ENCODE measurements at regions not wholly inside any gene's neighbourhood (a gene's known extent, or its start where the extent isn't known, plus 50 kb on each side); places are given as distances from the start of the nearest gene placed in this dataset.
"Not testable (repeated sequence)": the region's sequence is repeated elsewhere in the genome, so short reads cannot be mapped to it uniquely, and the experiment has no call there.

DNA sequence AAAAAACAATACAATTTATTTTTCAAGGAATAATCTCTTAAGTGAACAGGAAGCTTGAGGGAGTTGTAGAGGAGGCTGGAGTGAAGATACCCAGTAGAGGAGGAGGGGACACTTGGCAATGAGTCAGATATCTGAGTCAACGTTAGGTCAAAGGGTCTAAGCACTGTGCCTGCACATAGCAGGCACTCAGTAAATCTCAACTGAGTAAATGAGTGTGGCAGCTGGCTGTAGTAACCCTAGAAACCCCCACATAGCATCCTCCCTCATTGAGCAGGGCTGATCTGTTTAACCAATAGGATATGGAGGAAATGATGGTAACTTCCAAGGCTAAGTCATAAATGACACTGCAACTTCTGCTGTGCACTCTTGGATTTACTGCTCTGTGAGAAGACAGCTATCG is 186.0 kb upstream of the FAM241A start:
- no peak for DNase-seq (ENCODE audit: low read depth)

DNA sequence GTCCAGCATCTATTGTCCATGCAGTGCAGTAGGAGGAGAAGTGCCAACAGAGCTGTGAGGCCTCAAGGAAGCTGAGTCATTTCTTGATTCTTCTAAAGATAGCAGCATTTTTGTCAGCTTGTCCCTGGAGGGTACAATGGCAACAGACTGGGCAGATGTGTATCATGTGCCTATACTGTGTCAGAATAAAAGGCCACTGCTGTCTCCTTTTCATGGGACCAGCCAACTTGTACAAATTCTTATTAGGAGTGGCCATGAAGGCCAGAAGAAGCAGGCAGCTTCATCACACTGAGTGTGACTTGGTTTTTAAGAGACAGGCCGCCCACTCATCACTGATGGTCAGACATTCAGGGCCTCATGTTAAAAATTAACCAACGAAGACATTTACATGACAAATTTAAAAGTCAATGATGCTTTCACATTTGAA is 185.0 kb upstream of the FAM241A start:
- no peak for DNase-seq (ENCODE audit: low read depth)

DNA sequence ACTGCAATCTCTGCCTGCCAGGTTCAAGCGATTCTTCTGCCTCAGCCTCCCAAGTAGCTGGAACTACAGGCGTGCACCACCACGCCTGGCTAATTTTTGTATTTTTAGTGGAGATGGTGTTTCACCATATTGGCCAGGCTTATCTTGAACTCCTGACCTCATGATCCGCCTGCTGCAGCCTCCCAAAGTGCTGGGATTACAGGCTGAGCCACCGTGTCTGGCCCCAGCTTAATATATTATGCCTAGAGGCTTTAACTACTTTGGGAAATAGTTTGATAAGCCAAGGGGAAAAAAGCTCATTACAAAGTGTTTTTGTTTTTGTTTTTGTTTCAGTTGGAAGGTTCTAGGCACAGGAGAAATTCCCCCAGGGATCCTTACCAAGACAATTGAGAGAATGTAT is 184.2 kb upstream of the FAM241A start:
- DNase-seq (ENCODE audit: low read depth) = not testable (repeated sequence)

DNA sequence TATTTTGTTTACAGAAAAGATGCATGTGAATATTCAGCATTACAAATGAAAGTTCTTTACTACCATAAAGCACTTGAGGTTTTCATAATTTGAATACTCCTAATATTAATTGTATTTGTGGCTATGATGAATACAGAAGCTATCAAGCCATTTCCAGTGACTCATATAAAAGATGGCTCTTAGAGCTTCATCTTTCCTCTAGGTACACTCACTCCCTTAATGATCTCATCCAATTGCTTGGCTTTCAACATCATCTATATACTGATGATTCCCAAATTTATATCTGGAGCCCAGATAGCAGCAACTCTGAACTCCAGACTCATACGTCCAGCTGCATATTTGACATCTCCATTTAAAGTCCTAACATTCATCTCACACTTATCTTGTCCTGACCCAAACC is 183.4 kb upstream of the FAM241A start:
- DNase-seq (ENCODE audit: low read depth) = no peak

DNA sequence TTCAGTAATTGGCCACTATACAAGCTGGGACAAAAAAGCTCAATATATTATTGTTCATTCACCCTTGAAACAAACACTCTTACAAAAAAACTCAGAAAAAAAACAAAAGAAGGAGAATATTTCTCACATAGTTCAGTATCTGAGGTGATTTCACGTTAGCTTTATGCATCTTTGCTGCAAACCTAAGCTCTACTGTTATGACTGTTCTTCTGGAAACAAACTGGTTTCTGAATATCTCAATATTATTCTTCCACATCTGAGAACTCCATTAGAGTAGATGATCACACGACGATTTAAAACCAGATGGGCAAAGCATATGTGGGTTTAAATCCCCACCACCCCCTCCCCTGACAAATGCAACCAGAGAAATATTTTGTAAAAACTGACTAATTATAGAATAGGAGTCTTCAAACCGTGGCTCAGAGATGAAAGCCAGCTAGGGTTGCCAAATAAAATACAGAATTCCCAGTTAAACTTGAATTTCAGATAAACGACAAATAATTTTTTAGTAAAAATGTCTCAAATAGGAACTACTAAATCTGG is 182.0 kb upstream of the FAM241A start:
- DNase-seq (ENCODE audit: low read depth) = no peak

DNA sequence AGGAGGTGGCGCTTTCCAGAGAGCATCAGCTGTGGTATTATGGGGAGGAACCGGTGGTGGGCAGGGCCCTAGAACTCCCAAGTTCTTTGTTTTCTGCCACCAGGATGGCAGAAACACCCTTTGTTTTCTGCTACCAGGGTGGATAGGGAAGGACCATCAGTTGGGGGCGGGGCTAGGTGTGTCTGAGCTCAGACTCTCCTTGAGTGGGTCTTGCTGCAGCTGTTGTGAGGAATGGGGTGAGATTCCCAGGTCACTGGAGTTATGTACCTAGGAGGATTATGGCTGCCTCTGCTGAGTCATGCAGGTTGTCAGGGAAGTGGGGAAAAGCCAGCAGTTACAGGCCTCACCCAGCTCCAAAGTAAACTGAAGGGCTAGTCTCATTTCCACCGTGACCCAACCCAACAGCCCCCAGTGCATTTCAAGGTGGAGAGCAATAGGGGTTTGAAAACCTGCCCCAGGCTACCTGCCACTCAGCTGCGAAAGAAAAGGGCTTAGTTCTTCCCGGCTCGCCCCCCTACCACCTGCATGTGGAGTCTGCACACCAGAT is 167.8 kb upstream of the FAM241A start:
- no peak for DNase-seq (ENCODE audit: low read depth)

DNA sequence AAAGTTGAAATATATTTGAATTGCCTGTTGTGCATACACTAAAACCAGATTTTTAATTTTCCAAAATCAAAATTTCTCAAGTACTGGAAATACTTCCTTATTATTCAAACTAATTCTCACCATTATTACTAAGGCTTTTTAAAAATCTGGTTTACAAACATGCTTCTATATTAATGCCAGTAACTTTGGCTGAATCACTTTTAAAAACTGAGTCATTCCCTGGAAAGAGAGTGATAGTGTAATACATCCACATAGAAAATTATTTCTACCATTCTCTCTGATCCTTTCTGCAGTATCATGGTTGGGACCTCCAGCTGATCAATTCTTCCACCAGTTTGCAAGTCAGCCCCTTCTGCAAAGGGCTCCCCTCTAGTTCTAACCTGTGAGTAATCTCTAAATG is 165.3 kb upstream of the FAM241A start:
- no peak for DNase-seq (ENCODE audit: low read depth)

DNA sequence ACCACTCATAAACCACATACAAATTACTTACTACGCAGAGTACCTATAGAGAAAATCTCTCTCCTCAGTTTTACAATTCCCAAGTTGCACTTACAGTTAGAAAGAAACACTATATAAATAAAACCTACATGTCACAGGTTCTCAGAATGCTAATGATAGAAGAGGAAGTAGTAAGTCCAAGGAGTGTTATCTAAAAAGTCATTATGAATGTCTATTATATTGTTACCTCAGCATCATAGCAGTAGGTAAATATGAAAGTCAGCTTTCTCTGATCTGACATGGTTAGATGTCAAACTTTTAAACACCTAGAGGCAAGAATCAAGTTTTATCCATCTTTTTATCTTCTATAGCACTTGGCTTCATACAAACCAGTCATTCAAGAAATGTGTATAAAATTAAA is 163.2 kb upstream of the FAM241A start:
- DNase-seq (ENCODE audit: low read depth) = no peak

DNA sequence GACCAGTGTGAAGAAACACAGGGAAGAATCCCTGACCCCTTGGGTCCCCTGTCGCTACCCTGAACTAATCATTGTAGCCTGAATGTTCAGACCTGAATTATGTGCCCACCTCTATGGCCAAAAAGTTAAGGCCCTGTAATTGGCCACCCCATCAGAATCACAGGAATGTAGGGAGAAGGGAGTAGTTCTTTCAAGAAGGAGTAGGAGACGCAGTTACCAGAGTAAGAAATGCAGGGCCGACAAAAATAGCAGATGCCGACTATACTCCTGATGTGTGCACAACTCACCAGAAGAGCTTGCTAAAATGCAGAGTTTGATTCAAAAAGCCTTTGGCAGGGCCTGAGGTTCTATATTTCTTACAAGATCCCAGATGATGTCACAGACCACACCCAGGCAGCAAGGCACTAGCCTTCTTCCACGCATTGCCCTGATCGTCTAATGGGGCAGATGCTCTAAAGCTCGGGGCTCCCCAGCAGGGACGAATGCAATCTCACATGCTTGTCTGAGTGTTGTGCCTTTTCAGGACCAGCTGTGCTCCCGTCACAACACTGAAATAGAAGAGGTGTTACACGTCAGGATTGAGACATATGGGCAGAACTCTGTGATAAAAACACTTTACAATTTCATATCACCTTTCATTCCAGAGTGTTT is 161.0 kb upstream of the FAM241A start:
- no peak for DNase-seq (ENCODE audit: low read depth)

DNA sequence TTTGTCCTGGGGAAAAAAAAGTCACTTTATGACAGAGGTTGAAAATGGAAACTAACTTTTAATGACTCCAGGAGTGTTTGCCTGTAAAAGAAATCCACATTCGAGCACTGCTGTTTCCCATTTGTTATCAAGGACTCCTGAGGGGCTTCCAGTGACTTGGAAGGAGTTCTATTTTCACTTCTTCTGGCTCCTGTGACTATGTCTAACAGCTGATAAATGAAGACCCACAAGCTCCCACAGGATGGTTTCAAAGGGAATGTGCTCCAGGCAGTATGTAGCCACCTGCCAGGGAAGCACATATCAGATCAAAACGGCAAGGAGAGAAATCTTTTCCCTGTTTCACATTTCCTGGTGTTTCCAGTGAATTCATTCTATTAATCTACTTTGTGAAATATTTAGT is 159.8 kb upstream of the FAM241A start:
- DNase-seq (ENCODE audit: low read depth) = no peak

DNA sequence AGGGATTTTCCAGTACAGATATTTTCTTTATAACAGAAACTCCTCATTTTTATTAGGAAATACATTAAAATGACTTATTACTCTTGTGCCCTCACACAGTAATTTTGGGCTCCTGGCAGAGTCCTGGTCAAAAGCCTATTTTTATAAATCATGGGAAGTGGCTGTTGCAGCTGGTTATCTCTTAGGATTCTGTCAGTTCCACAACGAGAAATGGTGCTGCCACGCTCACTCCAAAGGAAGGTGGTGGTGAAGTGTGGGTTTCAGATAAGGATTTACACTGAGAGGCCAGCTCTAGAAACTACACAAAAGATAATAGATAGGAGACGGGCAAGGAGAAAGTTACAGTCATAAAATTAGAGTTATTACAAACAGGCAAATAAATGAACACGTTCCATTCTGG is 159.2 kb upstream of the FAM241A start:
- DNase-seq (ENCODE audit: low read depth) = no peak

DNA sequence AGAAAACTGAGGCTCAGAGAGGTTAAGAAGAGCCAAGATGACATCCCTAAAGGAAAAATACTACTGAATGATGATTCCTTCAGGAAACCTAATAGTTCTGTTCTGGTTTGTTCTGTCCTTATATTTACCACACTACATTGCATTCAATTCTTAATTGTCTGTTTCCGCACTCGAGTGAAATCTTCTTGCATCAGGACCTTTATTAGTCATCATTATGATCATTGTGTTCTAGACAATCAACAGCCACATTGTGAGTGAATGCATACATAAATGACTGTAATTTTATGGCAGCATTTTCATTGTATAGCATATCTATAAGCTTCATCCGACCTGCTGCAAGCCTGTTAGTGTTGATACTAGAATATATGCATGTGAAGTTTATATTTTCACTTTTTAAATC is 156.7 kb upstream of the FAM241A start:
- DNase-seq (ENCODE audit: low read depth) = no peak

DNA sequence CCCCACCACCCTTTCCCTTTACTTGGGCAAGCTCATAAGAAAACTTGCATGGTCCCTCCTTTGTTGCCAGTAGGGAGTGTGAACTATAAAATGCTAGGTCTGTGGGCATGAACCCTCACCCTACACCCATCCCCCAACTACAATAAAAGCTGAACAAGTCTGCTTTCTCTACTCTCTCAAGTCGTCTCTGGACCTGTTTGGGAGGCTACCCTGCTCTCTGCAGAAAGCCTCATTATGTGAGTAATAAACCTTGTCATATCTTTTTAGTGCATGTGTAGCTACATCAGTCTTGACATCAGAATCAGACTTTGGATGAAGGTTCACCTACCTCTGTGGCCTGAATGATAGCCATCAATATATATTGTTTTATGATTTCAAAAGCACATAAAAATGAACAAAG is 155.4 kb upstream of the FAM241A start:
- no peak for DNase-seq (ENCODE audit: low read depth)

DNA sequence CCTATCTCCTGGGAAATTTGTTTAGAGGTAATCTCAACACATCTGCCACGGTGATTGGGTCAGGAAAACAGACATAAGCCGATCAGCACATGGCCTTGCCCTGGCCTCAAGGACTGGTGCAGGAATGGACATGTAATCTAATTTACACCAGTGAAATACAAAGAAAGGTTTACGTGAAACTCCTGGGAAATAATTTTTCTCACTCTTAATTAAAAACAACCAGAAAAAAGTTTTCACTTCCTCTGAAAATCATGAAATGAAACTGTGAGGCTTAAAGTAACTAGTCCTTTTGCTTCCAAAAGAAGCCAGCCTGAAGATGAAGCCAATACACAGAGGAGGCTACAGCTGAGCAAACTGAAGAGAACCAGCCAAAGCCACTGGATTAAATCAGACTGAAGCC is 154.1 kb upstream of the FAM241A start:
- no peak for DNase-seq (ENCODE audit: low read depth)

DNA sequence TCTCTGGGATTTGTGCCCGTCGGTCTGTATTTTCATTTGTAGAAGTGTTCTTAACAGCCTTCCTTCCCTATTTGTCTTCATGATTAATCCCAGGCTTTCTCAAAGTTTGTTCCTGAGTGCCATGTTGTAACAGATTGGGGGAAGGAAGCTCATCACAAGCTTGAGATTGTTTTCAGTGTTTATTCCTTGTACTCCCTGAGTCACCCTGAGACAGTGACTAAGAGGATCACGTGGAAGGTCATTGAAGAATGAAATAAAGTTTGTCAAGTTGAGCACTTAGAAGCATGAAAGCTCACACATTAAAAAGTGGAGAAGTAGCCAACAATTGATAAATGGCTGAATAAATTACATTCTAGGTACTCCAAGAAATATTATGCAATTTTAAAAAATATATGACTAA is 153.5 kb upstream of the FAM241A start:
- DNase-seq (ENCODE audit: low read depth) = no peak

DNA sequence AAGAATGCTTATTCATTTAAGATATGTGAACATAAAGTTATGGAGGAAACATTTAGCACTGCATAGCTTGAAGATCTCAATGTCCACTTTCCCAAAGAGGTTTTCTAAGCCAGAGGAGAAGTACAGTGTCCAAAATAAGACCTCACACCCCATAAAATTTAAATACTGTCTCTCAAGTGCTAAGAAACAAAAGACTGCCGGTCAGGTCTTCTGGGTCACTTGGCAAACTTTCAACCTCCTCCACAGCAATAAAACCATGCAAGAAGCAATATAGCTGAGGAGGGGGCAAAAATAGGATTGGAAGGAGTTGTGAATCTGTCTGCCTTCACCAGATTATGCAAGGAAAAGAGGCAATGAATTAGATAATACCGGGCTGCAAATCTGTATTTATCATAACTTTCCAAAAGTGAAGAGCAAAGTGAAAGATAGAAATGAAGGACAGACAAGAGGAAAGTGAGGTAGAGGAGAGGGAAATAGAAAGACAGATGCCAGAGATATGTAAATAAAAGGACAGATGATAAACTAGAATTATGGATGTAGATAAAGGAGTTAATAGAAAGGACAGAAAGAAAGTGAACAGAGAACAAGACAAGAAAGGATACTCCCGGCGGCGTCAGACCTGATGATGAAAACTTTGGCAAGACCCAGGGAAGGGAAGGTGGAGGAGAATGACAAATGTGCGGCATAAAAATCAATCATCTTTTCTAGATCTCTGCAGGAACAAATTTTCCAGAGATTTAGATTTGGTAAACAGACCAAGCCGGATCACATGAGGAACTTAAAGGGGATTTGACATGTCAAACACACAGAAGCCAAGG is 152.7 kb upstream of the FAM241A start:
- no peak for DNase-seq (ENCODE audit: low read depth)

DNA sequence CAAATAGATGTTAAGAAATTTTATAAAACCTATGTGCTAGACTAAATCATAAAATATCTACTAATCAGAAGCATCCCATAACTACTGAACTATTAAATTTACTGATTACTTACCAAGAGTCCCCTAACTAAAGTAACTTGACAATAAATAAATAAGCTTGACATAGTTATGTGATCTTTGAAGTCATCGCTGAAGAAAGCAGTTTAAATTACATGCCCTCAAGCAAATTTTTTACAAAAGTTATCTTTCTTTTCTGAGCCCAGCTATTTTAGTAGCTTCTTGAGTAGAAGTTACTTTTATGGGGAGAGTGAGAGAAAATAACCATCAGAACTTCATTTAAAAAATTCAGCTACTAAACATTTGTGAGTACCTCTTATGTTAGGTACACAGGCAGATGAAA is 150.9 kb upstream of the FAM241A start:
- no peak for DNase-seq (ENCODE audit: low read depth)

DNA sequence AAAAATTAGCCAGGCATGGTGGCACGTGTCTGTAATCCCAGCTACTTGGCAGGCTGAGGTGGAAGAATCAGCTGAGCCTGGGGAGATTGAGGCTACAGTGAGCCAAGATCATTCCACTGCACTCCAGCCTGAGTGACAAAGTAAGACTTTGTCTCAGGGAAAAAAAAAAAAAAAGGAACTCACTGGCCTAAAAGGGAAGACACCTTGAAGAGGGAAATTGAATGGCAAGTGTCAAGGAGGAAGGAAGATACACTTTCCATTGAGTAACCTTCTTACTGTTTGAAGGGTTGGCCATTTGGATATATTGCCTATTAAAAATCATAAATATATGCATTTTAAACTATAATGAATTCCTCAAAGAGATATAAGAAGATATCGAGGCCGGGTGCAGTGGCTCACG is 147.5 kb upstream of the FAM241A start:
- no peak for DNase-seq (ENCODE audit: low read depth)

DNA sequence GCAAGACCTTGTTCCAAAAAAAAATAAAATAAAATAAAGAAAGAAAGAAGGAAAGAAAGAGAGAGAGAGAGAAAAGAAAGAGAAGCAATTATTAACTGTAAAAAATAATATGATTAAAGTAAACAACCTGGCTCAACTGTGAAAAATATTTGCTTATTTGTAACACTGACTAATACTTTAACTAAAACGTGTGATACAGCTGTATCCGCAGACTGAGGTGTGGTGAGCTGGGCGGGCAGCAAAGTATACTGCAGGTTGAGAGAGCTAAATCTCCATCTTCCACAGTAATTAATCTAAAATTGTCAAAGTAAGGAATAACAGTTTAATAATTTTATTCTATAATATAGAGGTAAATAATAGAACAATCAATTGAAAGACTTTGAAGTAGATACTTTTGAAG is 145.5 kb upstream of the FAM241A start:
- no peak for DNase-seq (ENCODE audit: low read depth)

DNA sequence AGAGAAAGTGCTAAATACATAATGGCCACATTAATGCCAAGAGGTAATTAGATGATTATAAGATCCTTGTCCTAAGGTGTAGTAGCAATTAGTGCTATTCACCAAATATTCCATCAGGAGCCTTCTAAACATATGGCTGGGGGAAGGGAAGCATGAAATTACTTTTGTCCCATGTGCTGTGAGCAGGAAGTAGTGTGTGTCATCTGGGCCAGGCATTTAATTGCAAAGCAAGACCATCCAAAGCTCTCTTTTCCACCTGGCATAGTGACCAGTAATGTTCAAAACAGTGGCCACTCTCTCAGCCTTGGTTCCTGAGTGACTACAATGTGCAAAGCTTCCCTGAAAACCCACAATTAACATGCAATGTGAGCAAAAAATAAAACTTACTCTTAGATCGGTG is 144.2 kb upstream of the FAM241A start:
- no peak for DNase-seq (ENCODE audit: low read depth)

DNA sequence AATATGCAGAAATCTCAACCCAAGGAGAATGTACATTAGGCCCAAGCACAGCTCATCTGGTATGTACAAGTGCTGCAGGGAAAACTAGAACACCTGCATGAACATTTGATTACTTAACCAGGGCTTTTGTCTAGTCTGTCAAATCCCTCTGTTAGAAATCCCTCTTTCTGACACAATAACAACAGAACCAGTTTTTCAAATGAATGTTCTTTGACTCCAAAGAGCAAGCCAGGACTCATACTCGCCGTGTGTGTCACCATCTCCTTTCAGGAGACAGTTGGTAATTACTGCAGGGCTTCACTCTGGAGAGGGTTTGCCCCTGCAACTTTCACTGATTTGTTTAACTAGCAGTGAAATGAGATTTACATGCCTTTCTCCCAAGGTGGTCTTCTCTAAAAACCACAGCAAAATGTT is 143.0 kb upstream of the FAM241A start:
- DNase-seq (ENCODE audit: low read depth) = no peak

DNA sequence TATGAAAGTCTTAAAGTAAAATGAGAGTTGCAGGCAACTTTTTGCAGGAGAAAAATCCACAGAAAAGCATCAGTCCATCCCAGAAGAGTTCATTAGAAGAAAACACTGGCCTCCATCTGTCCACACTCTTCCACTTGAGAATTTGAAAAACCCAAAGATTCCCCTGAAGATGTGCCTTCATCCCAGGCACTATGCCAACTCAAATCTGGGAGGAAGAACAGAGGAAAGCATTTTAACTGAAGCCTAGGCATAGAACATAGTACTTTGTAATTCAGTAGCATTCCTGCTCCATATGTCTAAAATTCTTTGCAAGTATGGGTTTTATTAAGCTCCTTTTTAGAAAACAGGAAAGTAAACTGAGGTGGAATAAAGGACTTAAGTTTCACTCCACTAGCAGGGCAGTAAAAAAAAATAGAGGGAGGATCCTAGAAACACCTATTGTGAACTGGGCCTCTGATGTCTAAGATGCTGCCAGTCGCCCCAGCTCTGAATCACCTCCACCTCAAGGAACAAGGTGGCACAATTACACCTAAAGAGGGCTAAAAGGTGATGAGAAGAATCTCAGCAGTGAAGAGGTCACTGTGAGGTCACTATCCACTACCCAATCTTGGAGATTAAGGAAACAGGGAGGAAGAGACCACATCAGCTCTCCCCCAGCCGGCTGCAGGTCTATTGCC is 141.9 kb upstream of the FAM241A start:
- DNase-seq (ENCODE audit: low read depth) = no peak

DNA sequence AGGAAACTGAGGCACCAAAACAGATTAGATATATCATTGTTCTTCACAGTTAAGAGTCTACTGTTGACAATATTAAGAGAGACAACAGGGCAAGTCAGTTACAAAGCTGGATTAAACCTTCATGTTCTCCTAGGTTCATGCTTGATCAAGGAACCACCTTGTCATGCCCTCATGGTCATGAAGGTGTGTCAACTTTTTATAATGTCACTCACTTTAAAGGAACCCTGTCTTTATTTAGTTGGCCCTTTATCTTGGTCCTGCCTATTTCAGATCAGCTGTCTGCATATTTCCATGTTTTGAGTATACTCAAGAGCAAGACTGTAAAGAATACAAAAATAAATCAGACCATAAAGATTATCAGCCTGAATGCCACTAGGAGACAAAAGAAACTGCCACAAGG is 140.2 kb upstream of the FAM241A start:
- no peak for DNase-seq (ENCODE audit: low read depth)

Measured in activated T-helper 9 cell treated with anti-CD3 and anti-CD28 coated beads, Interleukin-2, amount 50 U/mL, for 16 hours (primary cell).